ENCODE measurements at regions not wholly inside any gene's neighbourhood (a gene's known extent, or its start where the extent isn't known, plus 50 kb on each side); places are given as distances from the start of the nearest gene placed in this dataset.
"Not testable (repeated sequence)": the region's sequence is repeated elsewhere in the genome, so short reads cannot be mapped to it uniquely, and the experiment has no call there.

GRCh38 chr7:142469696-142470543 is 212.1 kb upstream of the PRSS58 start:
- DNase-seq (ENCODE audit: low read depth) = no peak

- DNase-seq (ENCODE audit: low read depth) = no peak
Observed at GRCh38 chr7:142468871-142469665, 211.2 kb upstream of the PRSS58 start.

GRCh38 chr7:142467056-142467655 is 209.3 kb upstream of the PRSS58 start:
- DNase-seq (ENCODE audit: low read depth) = not testable (repeated sequence)

- no peak for DNase-seq (ENCODE audit: low read depth)
Observed at GRCh38 chr7:142463401-142463850, 205.6 kb upstream of the PRSS58 start.

- no peak for DNase-seq (ENCODE audit: low read depth)
Observed at GRCh38 chr7:142461437-142461836, 203.6 kb upstream of the PRSS58 start.

GRCh38 chr7:142460402-142461117 is 202.7 kb upstream of the PRSS58 start:
- no peak for DNase-seq (ENCODE audit: low read depth)

- DNase-seq (ENCODE audit: low read depth) = no peak
Observed at GRCh38 chr7:142459551-142459963, 201.7 kb upstream of the PRSS58 start.

- no peak for DNase-seq (ENCODE audit: low read depth)
Observed at GRCh38 chr7:142457146-142457703, 199.4 kb upstream of the PRSS58 start.

- no peak for DNase-seq (ENCODE audit: low read depth)
Observed at GRCh38 chr7:142455392-142455791, 197.5 kb upstream of the PRSS58 start.

GRCh38 chr7:142454862-142455261 is 197.0 kb upstream of the PRSS58 start:
- no peak for DNase-seq (ENCODE audit: low read depth)

GRCh38 chr7:142452791-142453190 is 194.9 kb upstream of the PRSS58 start:
- no peak for DNase-seq (ENCODE audit: low read depth)

- DNase-seq (ENCODE audit: low read depth) = no peak
Observed at GRCh38 chr7:142451817-142452216, 194.0 kb upstream of the PRSS58 start.

- DNase-seq (ENCODE audit: low read depth) = no peak
Observed at GRCh38 chr7:142451296-142451695, 193.4 kb upstream of the PRSS58 start.

- DNase-seq (ENCODE audit: low read depth) = no peak
Observed at GRCh38 chr7:142450695-142451094, 192.8 kb upstream of the PRSS58 start.

GRCh38 chr7:142450206-142450605 is 192.3 kb upstream of the PRSS58 start:
- DNase-seq (ENCODE audit: low read depth) = no peak

- DNase-seq (ENCODE audit: low read depth) = not testable (repeated sequence)
Observed at GRCh38 chr7:142448857-142449256, 191.0 kb upstream of the PRSS58 start.

GRCh38 chr7:142447762-142448161 is 189.9 kb upstream of the PRSS58 start:
- no peak for DNase-seq (ENCODE audit: low read depth)

GRCh38 chr7:142445019-142445686 is 187.3 kb upstream of the PRSS58 start:
- no peak for DNase-seq (ENCODE audit: low read depth)

GRCh38 chr7:142443216-142444010 is 185.6 kb upstream of the PRSS58 start:
- no peak for DNase-seq (ENCODE audit: low read depth)

GRCh38 chr7:142442396-142442795 is 184.5 kb upstream of the PRSS58 start:
- DNase-seq (ENCODE audit: low read depth) = no peak

Measured in activated gamma-delta T cell treated with anti-CD3 and anti-CD28 coated beads, Interleukin-2, amount 50 U/mL, for 16 hours (primary cell).